HEK293 (cell line): ENCODE measurements at regions not wholly inside any gene's neighbourhood (a gene's known extent, or its start where the extent isn't known, plus 50 kb on each side); places are given as distances from the start of the nearest gene placed in this dataset.

Experiments
- ATF2 ChIP-seq: fragments of 450-650 bp; formaldehyde crosslinking; IDR thresholded peaks from 2 replicates; pipeline ENCODE4 v1.5.1; 2016; ENCODE audit warnings: missing biosample characterization, missing genetic modification characterization, low read depth
- CTCF ChIP-seq: fragments of 450-650 bp; formaldehyde crosslinking; IDR thresholded peaks from 2 replicates; pipeline ENCODE4 v1.5.1; 2016; ENCODE audit warnings: missing biosample characterization, missing genetic modification characterization
- OVOL3 ChIP-seq: fragments of 450-650 bp; formaldehyde crosslinking; IDR thresholded peaks from 2 replicates; pipeline ENCODE4 v1.5.1; 2016; ENCODE audit warnings: missing biosample characterization, missing genetic modification characterization
- SETDB1 ChIP-seq: IDR thresholded peaks from one replicate; pipeline ENCODE4 v1.6.1; 2017; ENCODE audit warnings: mild to moderate bottlenecking, low read length, moderate library complexity, mixed read lengths; ENCODE audit not compliant: insufficient read length
- ZBTB20 ChIP-seq: fragments of 450-650 bp; formaldehyde crosslinking; IDR thresholded peaks from 2 replicates; pipeline ENCODE4 v1.5.1; 2016; ENCODE audit warnings: missing biosample characterization, missing genetic modification characterization
- ZBTB49 ChIP-seq: fragments of 450-650 bp; formaldehyde crosslinking; IDR thresholded peaks from 2 replicates; pipeline ENCODE4 v1.5.1; 2016; ENCODE audit warnings: missing biosample characterization, missing genetic modification characterization, low read depth
- ZFP41 ChIP-seq: fragments of 450-650 bp; formaldehyde crosslinking; IDR thresholded peaks from 2 replicates; pipeline ENCODE4 v1.5.1; 2016; ENCODE audit warnings: missing biosample characterization, missing genetic modification characterization, borderline replicate concordance
- ZNF114 ChIP-seq: fragments of 450-650 bp; formaldehyde crosslinking; IDR thresholded peaks from 2 replicates; pipeline ENCODE4 v1.5.0; 2017; ENCODE audit warnings: missing biosample characterization, missing genetic modification characterization
- ZNF202 ChIP-seq: fragments of 450-650 bp; formaldehyde crosslinking; IDR thresholded peaks from 2 replicates; pipeline ENCODE4 v1.5.1; 2016; ENCODE audit warnings: missing biosample characterization, missing genetic modification characterization, borderline replicate concordance
- ZNF211 ChIP-seq: fragments of 450-650 bp; formaldehyde crosslinking; IDR thresholded peaks from 2 replicates; pipeline ENCODE4 v1.5.1; 2016; ENCODE audit warnings: low read depth, missing biosample characterization, missing genetic modification characterization
- ZNF335 ChIP-seq: fragments of 450-650 bp; formaldehyde crosslinking; conservative IDR thresholded peaks from 2 replicates; pipeline ENCODE4 v1.5.1; 2016; ENCODE audit warnings: missing biosample characterization, missing genetic modification characterization
- TF ChIP-seq, protein P1 (sequence below): fragments of 450-650 bp; formaldehyde crosslinking; conservative IDR thresholded peaks from 2 replicates; pipeline ENCODE4 v1.5.1; 2016; ENCODE audit warnings: low read depth, missing biosample characterization, missing genetic modification characterization
- TF ChIP-seq, protein P2 (sequence below): fragments of 450-650 bp; formaldehyde crosslinking; IDR thresholded peaks from 2 replicates; pipeline ENCODE4 v1.5.1; 2016; ENCODE audit warnings: missing biosample characterization, missing genetic modification characterization

- no peak for TF ChIP-seq ZBTB49 (tag by site-specific recombination)
- no peak for TF ChIP-seq SETDB1
- TF ChIP-seq CTCF (tag by site-specific recombination), result no peak
- TF ChIP-seq ZFP41 (tag by site-specific recombination), result no peak
- TF ChIP-seq ATF2 (tag by site-specific recombination), result no peak
- TF ChIP-seq OVOL3 (tag by site-specific recombination), result no peak
- TF ChIP-seq ZNF211 (tag by site-specific recombination), result no peak
- no peak for TF ChIP-seq ZNF114
- TF ChIP-seq, protein P1, sequence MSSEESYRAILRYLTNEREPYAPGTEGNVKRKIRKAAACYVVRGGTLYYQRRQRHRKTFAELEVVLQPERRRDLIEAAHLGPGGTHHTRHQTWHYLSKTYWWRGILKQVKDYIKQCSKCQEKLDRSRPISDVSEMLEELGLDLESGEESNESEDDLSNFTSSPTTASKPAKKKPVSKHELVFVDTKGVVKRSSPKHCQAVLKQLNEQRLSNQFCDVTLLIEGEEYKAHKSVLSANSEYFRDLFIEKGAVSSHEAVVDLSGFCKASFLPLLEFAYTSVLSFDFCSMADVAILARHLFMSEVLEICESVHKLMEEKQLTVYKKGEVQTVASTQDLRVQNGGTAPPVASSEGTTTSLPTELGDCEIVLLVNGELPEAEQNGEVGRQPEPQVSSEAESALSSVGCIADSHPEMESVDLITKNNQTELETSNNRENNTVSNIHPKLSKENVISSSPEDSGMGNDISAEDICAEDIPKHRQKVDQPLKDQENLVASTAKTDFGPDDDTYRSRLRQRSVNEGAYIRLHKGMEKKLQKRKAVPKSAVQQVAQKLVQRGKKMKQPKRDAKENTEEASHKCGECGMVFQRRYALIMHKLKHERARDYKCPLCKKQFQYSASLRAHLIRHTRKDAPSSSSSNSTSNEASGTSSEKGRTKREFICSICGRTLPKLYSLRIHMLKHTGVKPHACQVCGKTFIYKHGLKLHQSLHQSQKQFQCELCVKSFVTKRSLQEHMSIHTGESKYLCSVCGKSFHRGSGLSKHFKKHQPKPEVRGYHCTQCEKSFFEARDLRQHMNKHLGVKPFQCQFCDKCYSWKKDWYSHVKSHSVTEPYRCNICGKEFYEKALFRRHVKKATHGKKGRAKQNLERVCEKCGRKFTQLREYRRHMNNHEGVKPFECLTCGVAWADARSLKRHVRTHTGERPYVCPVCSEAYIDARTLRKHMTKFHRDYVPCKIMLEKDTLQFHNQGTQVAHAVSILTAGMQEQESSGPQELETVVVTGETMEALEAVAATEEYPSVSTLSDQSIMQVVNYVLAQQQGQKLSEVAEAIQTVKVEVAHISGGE (tag by site-specific recombination), result no peak
- TF ChIP-seq, protein P2, sequence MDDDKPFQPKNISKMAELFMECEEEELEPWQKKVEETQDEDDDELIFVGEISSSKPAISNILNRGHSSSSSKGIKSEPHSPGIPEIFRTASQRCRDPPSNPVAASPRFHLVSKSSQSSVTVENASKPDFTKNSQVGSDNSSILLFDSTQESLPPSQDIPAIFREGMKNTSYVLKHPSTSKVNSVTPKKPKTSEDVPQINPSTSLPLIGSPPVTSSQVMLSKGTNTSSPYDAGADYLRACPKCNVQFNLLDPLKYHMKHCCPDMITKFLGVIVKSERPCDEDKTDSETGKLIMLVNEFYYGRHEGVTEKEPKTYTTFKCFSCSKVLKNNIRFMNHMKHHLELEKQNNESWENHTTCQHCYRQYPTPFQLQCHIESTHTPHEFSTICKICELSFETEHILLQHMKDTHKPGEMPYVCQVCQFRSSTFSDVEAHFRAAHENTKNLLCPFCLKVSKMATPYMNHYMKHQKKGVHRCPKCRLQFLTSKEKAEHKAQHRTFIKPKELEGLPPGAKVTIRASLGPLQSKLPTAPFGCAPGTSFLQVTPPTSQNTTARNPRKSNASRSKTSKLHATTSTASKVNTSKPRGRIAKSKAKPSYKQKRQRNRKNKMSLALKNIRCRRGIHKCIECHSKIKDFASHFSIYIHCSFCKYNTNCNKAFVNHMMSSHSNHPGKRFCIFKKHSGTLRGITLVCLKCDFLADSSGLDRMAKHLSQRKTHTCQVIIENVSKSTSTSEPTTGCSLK, result no peak
- no peak for TF ChIP-seq ZBTB20 (tag by site-specific recombination)
- TF ChIP-seq ZNF335 (tag by site-specific recombination), result no peak
- no peak for TF ChIP-seq ZNF202 (tag by site-specific recombination)
Observed at GRCh38 chr1:29523576-29523975, 287.3 kb downstream of the PTPRU start.
